Fibroblast of lung (primary cell): ENCODE measurements at regions not wholly inside any gene's neighbourhood (a gene's known extent, or its start where the extent isn't known, plus 50 kb on each side); places are given as distances from the start of the nearest gene placed in this dataset.

Source experiments
- DNase-seq, 2 donors: peaks; one replicate each; pipeline versions ENCODE4 v3.0.0 to v3.0.0-alpha.2; 2010; ENCODE audit warnings: low read depth in 2 of 2
- H2AFZ ChIP-seq: 2 replicates; pipeline ENCODE4 v1.5.1; 2012; ENCODE audit warnings: low read length, control low read depth, inconsistent platforms
- H3K27ac ChIP-seq: 2 replicates; pipeline ENCODE4 v1.5.1; 2011; ENCODE audit warnings: low read length, control low read depth; ENCODE audit not compliant: insufficient read depth
- H3K27me3 ChIP-seq: 2 replicates; pipeline ENCODE4 v1.5.1; 2011; ENCODE audit warnings: mild to moderate bottlenecking, low read length; ENCODE audit not compliant: control insufficient read depth, insufficient read depth
- H3K36me3 ChIP-seq: 2 replicates; pipeline ENCODE4 v1.5.1; 2011; ENCODE audit warnings: low read length; ENCODE audit not compliant: control insufficient read depth, insufficient read depth
- H3K4me1 ChIP-seq: 2 replicates; pipeline ENCODE4 v1.5.1; 2011; ENCODE audit warnings: low read length; ENCODE audit not compliant: control insufficient read depth, insufficient read depth; ENCODE audit errors: extremely low read depth
- H3K4me2 ChIP-seq: 2 replicates; pipeline ENCODE4 v1.5.1; 2011; ENCODE audit warnings: low read length, control low read depth; ENCODE audit not compliant: insufficient read depth; ENCODE audit errors: extremely low read depth
- H3K4me3 ChIP-seq, 4 experiments: fragments of 200-600 bp in 1 of 4; sonication (generic) in 1 of 4; replicated peaks in 1 of 4; 2 replicates each; pipeline ENCODE4 v1.5.1; 2011 to 2016; ENCODE audit warnings: low read length in 4 of 4, low read depth in 3 of 4, mild to moderate bottlenecking in 3 of 4, control low read depth in 2 of 4, inconsistent platforms in 1 of 4, mixed read lengths in 1 of 4; ENCODE audit not compliant: insufficient read depth in 1 of 4; ENCODE audit errors: control extremely low read depth in 1 of 4
- H3K79me2 ChIP-seq: 2 replicates; pipeline ENCODE4 v1.5.1; 2012; ENCODE audit warnings: mild to moderate bottlenecking, low read length, inconsistent platforms; ENCODE audit not compliant: control insufficient read depth, insufficient read depth
- H3K9ac ChIP-seq: 2 replicates; pipeline ENCODE4 v1.5.1; 2011; ENCODE audit warnings: mild to moderate bottlenecking, low read length, control low read depth; ENCODE audit not compliant: insufficient read depth
- H3K9me3 ChIP-seq: 2 replicates; pipeline ENCODE4 v1.5.1; 2012; ENCODE audit warnings: low read depth, low read length; ENCODE audit not compliant: control insufficient read depth, insufficient read depth
- H4K20me1 ChIP-seq: 2 replicates; pipeline ENCODE4 v1.5.1; 2011; ENCODE audit warnings: low read length; ENCODE audit not compliant: control insufficient read depth, insufficient read depth; ENCODE audit errors: extremely low read depth
- CTCF ChIP-seq, 2 donors: IDR thresholded peaks in 1 of 2; conservative IDR thresholded peaks in 1 of 2; 1 replicate in 1 of 2; 2 replicates in 1 of 2; pipeline ENCODE4 v1.5.1; 2011 to 2012; ENCODE audit warnings: low read length in 2 of 2, control low read depth in 1 of 2, inconsistent platforms in 1 of 2, low read depth in 1 of 2, mild to moderate bottlenecking in 1 of 2
- EZH2 ChIP-seq: IDR thresholded peaks from 2 replicates; pipeline ENCODE4 v1.5.1; 2012; ENCODE audit warnings: low read length, control low read depth, mild to moderate bottlenecking; ENCODE audit errors: missing control alignments

- Histone ChIP-seq H3K79me2 (no peaks in the 10 kb centered on the region), H2AFZ (no peak overlapping the region), H3K9ac (no peak overlapping the region), H3K36me3 (no peaks in the 10 kb centered on the region), H3K4me1 (no peaks in the 10 kb centered on the region), H3K9me3 (no peaks in the 10 kb centered on the region), H3K27ac (no peak overlapping the region), H3K4me2 (no peak overlapping the region), H3K27me3 (no peaks in the 10 kb centered on the region), H4K20me1 (no peaks in the 10 kb centered on the region), H3K4me3 (no peak overlapping the region)
- TF ChIP-seq EZH2 (no peak), CTCF (conservative IDR thresholded peaks at IDR 0.05 in 1 of 2, IDR thresholded peaks at IDR 0.05 in 1 of 2; ENCODE audit: low read depth in 1 of 2, low read length in 2 of 2) (no peak)
- no peak for DNase-seq
Observed at GRCh38 chr12:73342733-73343132, 1070.6 kb downstream of the TRHDE start.

GRCh38 chr12:73352826-73353225 is 1080.7 kb downstream of the TRHDE start:
- no peak for TF ChIP-seq CTCF (conservative IDR thresholded peaks at IDR 0.05 in 1 of 2, IDR thresholded peaks at IDR 0.05 in 1 of 2; ENCODE audit: low read depth in 1 of 2, low read length in 2 of 2)
- H3K79me2 ChIP-seq = no peaks in the 10 kb centered on the region
- no peaks in the 10 kb centered on the region for H3K36me3 ChIP-seq
- no peaks in the 10 kb centered on the region for H3K9me3 ChIP-seq
- H3K4me3 ChIP-seq = no peak overlapping the region
- no peak overlapping the region for H2AFZ ChIP-seq
- DNase-seq = no peak
- H3K9ac ChIP-seq = no peak overlapping the region
- H4K20me1 ChIP-seq = no peaks in the 10 kb centered on the region
- H3K27ac ChIP-seq = no peak overlapping the region
- no peaks in the 10 kb centered on the region for H3K4me1 ChIP-seq
- no peaks in the 10 kb centered on the region for H3K27me3 ChIP-seq
- H3K4me2 ChIP-seq = no peak overlapping the region

GRCh38 chr12:73361156-73361863 is 1089.1 kb downstream of the TRHDE start:
- Histone ChIP-seq H3K4me2 (no peak overlapping the region), H3K4me1 (no peaks in the 10 kb centered on the region), H3K36me3 (no peaks in the 10 kb centered on the region), H4K20me1 (no peaks in the 10 kb centered on the region), H3K79me2 (no peaks in the 10 kb centered on the region), H3K27me3 (no peaks in the 10 kb centered on the region), H3K9ac (no peak overlapping the region), H2AFZ (no peak overlapping the region), H3K27ac (no peak overlapping the region), H3K4me3 (no peak overlapping the region), H3K9me3 (no peaks in the 10 kb centered on the region)
- no peak for DNase-seq
- TF ChIP-seq CTCF (conservative IDR thresholded peaks at IDR 0.05 in 1 of 2, IDR thresholded peaks at IDR 0.05 in 1 of 2; ENCODE audit: low read depth in 1 of 2, low read length in 2 of 2) (no peak), EZH2 (no peak)
